Prostate gland (tissue), 2 donors: ENCODE measurements at regions not wholly inside any gene's neighbourhood (a gene's known extent, or its start where the extent isn't known, plus 50 kb on each side); places are given as distances from the start of the nearest gene placed in this dataset.
A peak's percentile ranks its signal among the peaks of the same experiment; 100 is the strongest.

Experiments
- DNase-seq: peaks from one replicate; pipeline ENCODE4 v3.0.0-alpha.2; 2019; ENCODE audit warnings: low spot score
- H3K27ac ChIP-seq, 2 donors: fragments of 200-600 bp; sonication (generic); 2 replicates each; pipeline ENCODE4 v1.5.1; 2017 to 2019
- H3K27me3 ChIP-seq: fragments of 200-600 bp; sonication (generic); replicated peaks from 2 replicates; pipeline ENCODE4 v1.5.1; 2019; ENCODE audit not compliant: insufficient read depth
- H3K36me3 ChIP-seq, 2 donors: fragments of 200-600 bp; sonication (generic); 1 replicate in 1 of 2; 2 replicates in 1 of 2; pipeline versions ENCODE4 v1.5.1 to v1.8.1; 2017 to 2019
- H3K4me1 ChIP-seq: fragments of 200-600 bp; sonication (generic); replicated peaks from 2 replicates; pipeline ENCODE4 v1.5.1; 2019
- H3K4me3 ChIP-seq, 2 donors: fragments of 200-600 bp; sonication (generic); 2 replicates each; pipeline ENCODE4 v1.5.1; 2017 to 2019
- H3K9me3 ChIP-seq: fragments of 200-600 bp; sonication (generic); 2 replicates; pipeline ENCODE4 v1.5.1; 2017
- CTCF ChIP-seq, 4 experiments: fragments of 200-600 bp in 2 of 4; fragments of 450-650 bp in 2 of 4; sonication (generic) in 2 of 4; IDR thresholded peaks; 1 replicate in 3 of 4; 2 replicates in 1 of 4; pipeline ENCODE4 v1.5.1; 2016 to 2019; ENCODE audit warnings: antibody characterized with exemption in 4 of 4, mild to moderate bottlenecking in 2 of 4, moderate library complexity in 2 of 4
- POLR2A ChIP-seq: fragments of 450-650 bp; IDR thresholded peaks from one replicate; pipeline ENCODE4 v1.6.1; 2016; ENCODE audit warnings: antibody characterized with exemption, mild to moderate bottlenecking
- POLR2AphosphoS5 ChIP-seq: sonication (generic); formaldehyde crosslinking; IDR thresholded peaks from one replicate; pipeline ENCODE4 v1.6.1; 2017; ENCODE audit warnings: antibody characterized with exemption
- WGBS: methylation state at CpG from one replicate; pipeline ENCODE4 v1.1.5; 2018; 5-methylcytosine and 5-hydroxymethylcytosine counted together
- intact Hi-C: fragments of 100-400 bp; cut with DNase I; formaldehyde crosslinking; loops from one replicate; pipeline ENCODE4 v1.14.2; 2022

DNA sequence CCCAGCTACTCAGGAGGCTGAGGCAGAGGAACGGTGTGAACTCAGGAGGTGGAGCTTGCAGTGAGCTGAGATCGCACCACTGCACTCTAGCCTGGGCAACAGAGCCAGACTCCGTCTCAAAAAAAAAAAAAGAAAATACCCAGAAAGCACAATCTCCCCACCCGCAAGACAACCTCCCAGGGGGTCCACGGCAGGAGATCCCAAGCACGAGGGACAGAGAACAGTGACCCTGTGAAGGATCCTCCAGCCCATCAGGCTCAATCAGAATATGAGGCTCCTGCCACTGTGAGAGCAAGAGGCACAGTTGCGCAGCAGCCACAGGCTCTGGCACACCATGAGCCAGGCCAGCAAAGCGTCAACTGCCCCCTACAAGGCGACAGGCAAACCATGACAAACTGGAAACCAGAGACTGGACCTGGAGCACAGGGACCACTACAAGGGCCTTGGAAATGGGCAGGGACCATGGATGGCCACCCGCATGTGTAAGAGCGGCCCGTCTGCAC lies 164.8 kb upstream of the GRK3 start:
- Histone ChIP-seq H3K36me3 (no peaks in the 10 kb centered on the region), H3K4me3 (no peak overlapping the region), H3K27ac (no peak overlapping the region), H3K27me3 (no peaks in the 10 kb centered on the region), H3K9me3 (no peaks in the 10 kb centered on the region), H3K4me1 (peaks cover 9% of the 10 kb centered on the region)
- no peak for TF ChIP-seq CTCF (IDR thresholded peaks at IDR 0.05)
- no peak for TF ChIP-seq POLR2A
- no peak for TF ChIP-seq POLR2AphosphoS5
- 94% methylated on average over 12 of the region's 12 CpGs for WGBS
- no peak for DNase-seq
- intact Hi-C loops, result loop anchor here (5.0 kb wide), 1 partner anchor 48 kb away; no protein-coding TSS in a partner anchor

GRCh38 chr22:25402160-25402500 lies 162.3 kb upstream of the GRK3 start:
- TF ChIP-seq POLR2AphosphoS5, result no peak
- TF ChIP-seq POLR2A, result no peak
- DNase-seq, result no peak
- Histone ChIP-seq H3K4me1 (peaks cover 9% of the 10 kb centered on the region), H3K36me3 (no peaks in the 10 kb centered on the region), H3K27ac (no peak overlapping the region), H3K9me3 (no peaks in the 10 kb centered on the region), H3K4me3 (no peak overlapping the region), H3K27me3 (no peaks in the 10 kb centered on the region)
- 78% methylated on average over 6 of the region's 6 CpGs for WGBS
- intact Hi-C loops, result loop anchor here (5.0 kb wide), 1 partner anchor 45 kb away; no protein-coding TSS in a partner anchor

DNA sequence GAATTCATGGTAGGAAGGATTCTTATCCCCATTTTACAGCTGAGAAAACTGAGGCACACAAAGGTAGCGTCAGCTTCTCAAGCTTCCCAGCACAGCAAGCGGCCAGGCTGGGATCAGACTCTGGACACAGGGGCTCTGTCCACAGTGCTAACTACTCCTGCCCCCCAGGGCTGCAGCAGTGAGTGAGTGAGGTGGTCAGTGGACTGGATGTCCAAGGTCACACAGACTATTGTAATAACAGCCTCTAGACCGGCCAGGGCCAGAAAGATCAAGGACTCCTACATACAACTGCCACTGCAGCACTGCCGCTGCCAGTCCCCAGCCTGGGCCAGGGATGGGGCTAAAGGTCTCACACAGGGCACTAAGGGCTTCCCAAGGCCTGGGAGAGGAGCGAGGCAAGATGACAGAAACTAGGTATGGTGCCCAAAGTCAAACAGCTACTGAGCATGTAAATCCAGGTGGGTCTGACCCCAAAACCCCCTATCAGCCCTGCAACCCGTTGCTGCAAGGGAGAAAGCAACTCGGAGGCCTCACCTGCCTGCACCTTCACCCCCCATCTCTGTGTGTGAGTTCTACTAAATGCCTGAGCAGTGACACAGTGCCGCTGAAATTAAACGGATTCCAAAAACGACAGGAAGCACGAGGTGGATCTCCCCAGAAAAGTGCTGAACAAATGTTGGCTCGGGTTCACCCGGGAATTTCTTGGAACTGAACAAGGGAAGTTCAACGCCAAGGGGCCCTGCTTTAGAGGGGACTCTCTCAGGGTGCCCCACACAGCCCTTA lies 161.8 kb upstream of the GRK3 start:
- no peaks in the 10 kb centered on the region for H3K9me3 ChIP-seq
- WGBS, result 30% methylated on average over 14 of the region's 14 CpGs
- peak overlapping the region; percentile 88 for H3K27ac ChIP-seq
- intact Hi-C loops, result loop anchor here (5.0 kb wide), 1 partner anchor 45 kb away; no protein-coding TSS in a partner anchor
- TF ChIP-seq POLR2A (no peak), POLR2AphosphoS5 (peak; percentile 24), CTCF (IDR thresholded peaks at IDR 0.05) (no peak)
- H3K4me1 ChIP-seq, result peaks cover 9% of the 10 kb centered on the region
- H3K36me3 ChIP-seq, result no peaks in the 10 kb centered on the region
- H3K27me3 ChIP-seq, result no peaks in the 10 kb centered on the region
- no peak overlapping the region for H3K4me3 ChIP-seq
- peak; percentile 41 for DNase-seq

DNA sequence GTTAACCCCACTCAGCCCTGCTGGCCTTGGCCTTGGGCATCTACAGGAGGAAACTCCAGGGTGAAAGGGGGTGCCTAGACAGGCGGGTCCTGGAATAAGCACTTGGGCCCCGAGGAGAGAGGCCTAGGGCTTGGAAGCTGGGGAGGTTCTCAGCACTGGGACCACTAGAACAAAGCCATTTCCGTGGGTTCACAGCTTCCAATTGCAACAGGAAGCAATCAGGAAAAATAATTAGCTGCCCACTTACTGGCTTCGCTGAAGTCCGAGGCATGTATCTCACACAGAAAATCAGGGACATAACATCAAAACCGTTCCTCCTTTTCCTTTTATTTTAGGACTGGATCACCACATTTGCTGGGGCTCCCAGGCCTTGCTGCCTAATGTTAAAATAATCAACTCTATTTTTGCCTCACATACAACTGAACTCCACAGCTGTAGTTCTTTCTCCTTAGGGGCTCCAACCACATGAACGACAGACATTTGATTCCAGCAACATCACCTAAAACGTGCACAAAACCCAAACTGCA lies 161.1 kb upstream of the GRK3 start:
- TF ChIP-seq POLR2AphosphoS5 (no peak), POLR2A (no peak), CTCF (IDR thresholded peaks at IDR 0.05) (no peak)
- Histone ChIP-seq H3K36me3 (no peaks in the 10 kb centered on the region), H3K4me1 (peaks cover 9% of the 10 kb centered on the region)

DNA sequence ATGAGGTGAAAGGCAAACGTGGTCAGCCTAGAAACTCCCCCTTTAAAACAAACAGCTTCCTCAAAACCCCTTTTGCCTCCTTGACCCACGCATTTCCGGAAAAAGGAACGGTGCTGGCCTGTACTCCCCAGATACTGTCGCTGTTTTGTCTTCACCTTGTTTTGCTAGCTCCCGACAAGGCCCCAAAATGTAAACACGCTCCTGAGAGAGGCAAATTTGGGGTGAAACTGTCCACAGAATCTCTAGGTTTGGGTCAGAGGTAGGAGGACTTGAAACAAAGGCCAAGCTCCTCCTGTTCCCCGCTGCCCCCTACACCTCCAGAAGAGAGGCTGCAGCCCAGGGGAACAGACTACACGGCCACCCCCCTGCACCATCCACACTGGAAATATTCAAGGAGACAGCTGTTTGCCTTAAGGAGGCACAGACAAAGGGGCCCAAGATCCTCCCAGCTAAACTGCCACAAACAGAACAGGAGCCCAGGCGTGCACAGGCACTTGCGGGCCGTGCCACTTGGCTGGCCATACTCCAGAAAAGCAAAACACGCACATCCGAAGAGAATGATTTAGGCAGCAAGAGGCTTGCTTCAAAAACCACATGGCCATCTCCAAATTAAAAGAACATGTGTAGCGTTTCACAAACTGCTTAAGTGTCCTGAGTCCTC lies 160.5 kb upstream of the GRK3 start:
- no peaks in the 10 kb centered on the region for H3K27me3 ChIP-seq
- peak overlapping the region; percentile 77 to 90 for H3K4me3 ChIP-seq
- intact Hi-C loops, result loop anchor here (5.0 kb wide), 1 partner anchor 43 kb away; no protein-coding TSS in a partner anchor
- 5% methylated on average over 15 of the region's 15 CpGs for WGBS
- H3K27ac ChIP-seq, result peak overlapping the region; percentile 88
- H3K4me1 ChIP-seq, result peaks cover 9% of the 10 kb centered on the region
- DNase-seq, result no peak
- H3K36me3 ChIP-seq, result no peaks in the 10 kb centered on the region
- H3K9me3 ChIP-seq, result no peaks in the 10 kb centered on the region
- no peak for TF ChIP-seq POLR2AphosphoS5
- TF ChIP-seq POLR2A, result no peak
- TF ChIP-seq CTCF (IDR thresholded peaks at IDR 0.05), result no peak

More for the DNA sequence above, 161.1 kb upstream of the GRK3 start:
- WGBS, result 30% methylated on average over 8 of the region's 8 CpGs
- Histone ChIP-seq H3K27me3 (no peaks in the 10 kb centered on the region), H3K27ac (peak overlapping the region; percentile 88), H3K4me3 (peak overlapping the region; percentile 77 to 90), H3K9me3 (no peaks in the 10 kb centered on the region)
- intact Hi-C loops, result loop anchor here (5.0 kb wide), 1 partner anchor 44 kb away; no protein-coding TSS in a partner anchor
- no peak for DNase-seq
